HFFc6 (cell line): ENCODE measurements at regions not wholly inside any gene's neighbourhood (a gene's known extent, or its start where the extent isn't known, plus 50 kb on each side); places are given as distances from the start of the nearest gene placed in this dataset.

ENCODE experiments used
- DNase-seq: peaks from one replicate; pipeline ENCODE4 v3.0.0-alpha.2; 2018
- H3K27ac Mint-ChIP-seq: 2 replicates; pipeline ENCODE4 v1.8.0; 2020; ENCODE audit warnings: mild to moderate bottlenecking, mixed read lengths
- H3K27me3 Mint-ChIP-seq: 2 replicates; pipeline ENCODE4 v1.8.0; 2021; ENCODE audit warnings: mild to moderate bottlenecking, moderate library complexity, mixed read lengths; ENCODE audit not compliant: insufficient read depth
- H3K36me3 Mint-ChIP-seq: 2 replicates; pipeline ENCODE4 v1.8.0; 2021; ENCODE audit warnings: low read depth, mixed read lengths
- H3K4me1 Mint-ChIP-seq: 2 replicates; pipeline ENCODE4 v1.8.0; 2020; ENCODE audit warnings: low read depth, mixed read lengths
- H3K4me3 Mint-ChIP-seq: 2 replicates; pipeline ENCODE4 v1.8.0; 2020; ENCODE audit warnings: mild to moderate bottlenecking, moderate library complexity, mixed read lengths
- H3K9me3 Mint-ChIP-seq: 2 replicates; pipeline ENCODE4 v1.8.0; 2020; ENCODE audit warnings: mild to moderate bottlenecking, mixed read lengths
- CTCF ChIP-seq: fragments of 200-600 bp; sonication (generic); IDR thresholded peaks from 2 replicates; pipeline ENCODE4 v1.5.0; 2021; ENCODE audit warnings: antibody characterized with exemption, mild to moderate bottlenecking

DNA sequence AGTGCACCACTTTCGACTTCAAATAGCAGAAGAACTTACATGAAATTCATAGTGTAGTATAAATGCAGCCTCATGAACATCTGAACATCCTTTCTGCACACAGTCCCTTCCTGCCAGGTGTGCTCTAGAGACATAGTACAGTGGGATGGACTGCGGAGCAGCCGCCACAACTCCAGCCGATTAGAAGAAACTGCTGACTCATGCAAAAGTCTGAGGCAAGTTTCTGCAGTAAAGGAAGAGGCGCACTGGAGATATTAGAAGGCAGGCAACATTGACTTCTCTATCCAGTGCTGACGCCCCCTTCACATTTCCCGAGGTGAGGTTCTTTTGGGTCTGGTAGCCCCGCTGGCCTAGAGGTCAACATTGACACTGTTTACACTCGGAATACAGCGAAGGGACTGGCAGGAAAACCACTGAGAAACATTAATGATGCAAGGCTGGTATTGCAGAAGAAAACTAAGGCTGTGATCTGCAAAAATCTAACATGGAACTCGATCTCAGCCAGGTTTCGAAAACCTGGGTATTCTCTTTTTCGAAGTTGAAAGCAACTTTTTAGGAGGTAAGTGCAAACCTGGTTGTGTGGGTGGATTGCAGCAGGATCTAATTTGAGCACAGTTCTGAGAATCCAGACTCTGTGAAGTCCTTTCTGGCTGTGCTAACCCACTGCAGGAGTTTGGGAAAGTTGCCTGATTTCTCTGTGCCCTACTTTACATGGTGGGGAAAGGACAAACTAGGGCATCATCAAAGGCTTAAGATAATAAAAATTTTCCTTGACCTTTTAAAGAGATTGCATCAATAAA is 90.7 kb downstream of the CDC7 start:
- Mint-ChIP-seq H3K4me1 (peaks cover 14% of the 10 kb centered on the region), H3K36me3 (no peaks in the 10 kb centered on the region), H3K27ac (no peak overlapping the region), H3K9me3 (no peaks in the 10 kb centered on the region), H3K4me3 (no peak overlapping the region), H3K27me3 (no peaks in the 10 kb centered on the region)
- no peak for DNase-seq
- TF ChIP-seq CTCF: no peak

DNA sequence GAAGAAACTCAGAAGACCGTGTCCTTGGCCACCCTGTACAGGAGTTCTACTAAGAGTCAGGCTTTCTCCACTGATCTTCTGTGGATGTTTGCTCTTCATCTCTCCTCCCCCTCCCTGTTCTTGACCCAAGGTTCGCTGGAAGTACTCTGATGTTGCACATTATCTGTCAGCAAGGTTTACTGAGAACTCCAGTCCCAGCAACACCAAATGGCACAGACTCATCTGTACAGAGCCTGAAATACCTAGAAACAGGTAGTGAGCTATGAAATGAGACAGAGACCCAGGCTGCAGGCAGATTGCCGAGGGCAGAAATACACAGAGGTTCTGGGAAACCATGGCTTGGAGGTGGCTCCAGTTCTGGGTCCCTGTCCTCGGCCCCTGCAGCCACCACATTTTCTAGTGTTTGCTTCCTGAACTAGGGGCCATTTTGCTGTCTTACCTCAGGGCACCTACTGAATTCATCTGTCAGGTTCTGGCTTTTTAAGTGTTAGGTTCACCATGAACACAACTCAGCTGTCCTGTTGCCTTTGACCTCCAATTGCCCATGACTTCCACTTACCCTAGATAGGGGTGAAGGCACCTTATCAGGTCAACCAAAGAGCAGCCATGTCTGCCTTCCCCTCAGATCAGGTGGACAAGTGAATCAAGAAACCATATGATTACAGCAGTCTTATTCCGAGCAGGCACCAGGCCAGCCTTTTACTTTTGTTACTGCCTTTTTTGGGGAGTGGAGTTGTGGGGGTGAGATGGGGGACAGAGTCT is 92.2 kb downstream of the CDC7 start:
- TF ChIP-seq CTCF: no peak
- Mint-ChIP-seq H3K4me3 (no peak overlapping the region), H3K27me3 (no peaks in the 10 kb centered on the region), H3K36me3 (no peaks in the 10 kb centered on the region), H3K27ac (no peak overlapping the region), H3K9me3 (no peaks in the 10 kb centered on the region), H3K4me1 (peaks cover 23% of the 10 kb centered on the region)
- DNase-seq: no peak

- H3K9me3 Mint-ChIP-seq: no peaks in the 10 kb centered on the region
- H3K36me3 Mint-ChIP-seq: no peaks in the 10 kb centered on the region
- TF ChIP-seq CTCF: no peak
- H3K4me3 Mint-ChIP-seq: no peak overlapping the region
- H3K27ac Mint-ChIP-seq: no peak overlapping the region
- H3K27me3 Mint-ChIP-seq: no peaks in the 10 kb centered on the region
- DNase-seq: no peak
- H3K4me1 Mint-ChIP-seq: peaks cover 16% of the 10 kb centered on the region
Measured at GRCh38 chr1:91594383-91595055, 93.9 kb downstream of the CDC7 start.

GRCh38 chr1:91596474-91596873 is 95.8 kb downstream of the CDC7 start:
- H3K4me1 Mint-ChIP-seq: peaks cover 21% of the 10 kb centered on the region

DNA sequence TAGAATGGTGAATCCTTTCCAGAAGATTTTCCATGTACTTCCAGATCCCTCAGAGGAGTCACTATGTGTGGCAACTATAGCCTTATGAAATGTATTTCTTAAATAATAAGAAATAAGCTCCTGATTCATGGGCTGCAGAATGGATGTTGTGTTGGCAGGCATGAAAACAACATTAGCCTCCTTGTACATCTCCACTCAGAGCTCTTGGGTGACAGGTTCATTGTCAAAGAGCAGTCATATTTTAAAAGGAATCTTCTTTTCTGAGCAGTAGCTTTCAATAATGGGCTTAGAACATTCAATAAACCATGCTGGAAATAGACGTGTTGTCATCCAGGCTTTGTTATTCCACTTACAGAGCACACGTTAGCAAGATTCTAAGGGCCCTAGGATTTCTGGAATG is 96.6 kb downstream of the CDC7 start:
- peaks cover 21% of the 10 kb centered on the region for H3K4me1 Mint-ChIP-seq

More at GRCh38 chr1:91596474-91596873, 95.8 kb downstream of the CDC7 start:
- H3K27me3 Mint-ChIP-seq: no peaks in the 10 kb centered on the region
- peak; percentile 21 for DNase-seq
- no peaks in the 10 kb centered on the region for H3K36me3 Mint-ChIP-seq
- no peak overlapping the region for H3K27ac Mint-ChIP-seq
- no peaks in the 10 kb centered on the region for H3K9me3 Mint-ChIP-seq
- H3K4me3 Mint-ChIP-seq: no peak overlapping the region
- no peak for TF ChIP-seq CTCF

More for the DNA sequence above, 96.6 kb downstream of the CDC7 start:
- H3K27me3 Mint-ChIP-seq: no peaks in the 10 kb centered on the region
- no peak overlapping the region for H3K4me3 Mint-ChIP-seq
- no peak for DNase-seq
- H3K27ac Mint-ChIP-seq: no peak overlapping the region
- H3K36me3 Mint-ChIP-seq: no peaks in the 10 kb centered on the region
- TF ChIP-seq CTCF: no peak
- H3K9me3 Mint-ChIP-seq: no peaks in the 10 kb centered on the region
